HEK293 (cell line): ENCODE measurements at regions not wholly inside any gene's neighbourhood (a gene's known extent, or its start where the extent isn't known, plus 50 kb on each side); places are given as distances from the start of the nearest gene placed in this dataset.

Source experiments
- CTCF ChIA-PET: fragments of 350-600 bp; formaldehyde crosslinking; extraction: SDS; loops from one replicate; lab custom pipeline; 2021; ENCODE audit warnings: antibody characterized with exemption; lab: Yijun Ruan, JAX
- POLR2A ChIA-PET: fragments of 300-600 bp; formaldehyde crosslinking; extraction: SDS; loops from one replicate; lab custom pipeline; 2020; ENCODE audit warnings: antibody characterized with exemption, inconsistent platforms; lab: Yijun Ruan, JAX
- H3K27ac ChIP-seq: fragments of 200-500 bp; sonication (Bioruptor generic); 2 replicates; pipeline ENCODE4 v1.5.1; 2014; ENCODE audit warnings: low read depth, low read length, control low read depth, inconsistent platforms; ENCODE audit errors: extremely low read depth
- H3K36me3 ChIP-seq, 2 experiments: fragments of 200-500 bp in 1 of 2; sonication (Bioruptor generic) in 1 of 2; 1 replicate in 1 of 2; 2 replicates in 1 of 2; pipeline ENCODE4 v1.5.1; 2014 to 2017; ENCODE audit warnings: inconsistent platforms in 2 of 2, low read length in 2 of 2; ENCODE audit not compliant: control insufficient read depth in 2 of 2, insufficient read depth in 1 of 2
- H3K4me1 ChIP-seq: fragments of 200-500 bp; sonication (Bioruptor generic); 2 replicates; pipeline ENCODE4 v1.5.1; 2014; ENCODE audit warnings: mild to moderate bottlenecking, low read length, inconsistent platforms; ENCODE audit not compliant: control insufficient read depth, insufficient read depth
- H3K4me3 ChIP-seq: 2 replicates; pipeline ENCODE4 v1.5.1; 2011; ENCODE audit warnings: low read depth, mild to moderate bottlenecking, control low read depth, low read length, moderate library complexity
- H3K9me3 ChIP-seq: fragments of 200-500 bp; sonication (Bioruptor generic); 2 replicates; pipeline ENCODE4 v1.5.1; 2014; ENCODE audit warnings: low read depth, low read length, inconsistent platforms; ENCODE audit not compliant: control insufficient read depth, insufficient read depth
- FEZF1 ChIP-seq: fragments of 450-650 bp; formaldehyde crosslinking; IDR thresholded peaks from 2 replicates; pipeline ENCODE4 v1.5.1; 2016; ENCODE audit warnings: missing biosample characterization, missing genetic modification characterization
- GFI1B ChIP-seq: fragments of 450-650 bp; formaldehyde crosslinking; IDR thresholded peaks from 2 replicates; pipeline ENCODE4 v1.5.1; 2016; ENCODE audit warnings: missing biosample characterization, missing genetic modification characterization
- GLIS2 ChIP-seq: fragments of 450-650 bp; formaldehyde crosslinking; IDR thresholded peaks from 2 replicates; pipeline ENCODE4 v1.5.1; 2016; ENCODE audit warnings: missing biosample characterization, missing genetic modification characterization
- IKZF3 ChIP-seq: fragments of 450-650 bp; IDR thresholded peaks from 2 replicates; pipeline ENCODE4 v1.5.0; 2018; ENCODE audit warnings: missing biosample characterization, mild to moderate bottlenecking, missing genetic modification characterization, moderate library complexity
- PRDM1 ChIP-seq: fragments of 450-650 bp; formaldehyde crosslinking; IDR thresholded peaks from 2 replicates; pipeline ENCODE4; 2016; ENCODE audit warnings: missing biosample characterization, missing genetic modification characterization
- PRDM10 ChIP-seq: fragments of 450-650 bp; formaldehyde crosslinking; IDR thresholded peaks from 2 replicates; pipeline ENCODE4 v1.5.1; 2016; ENCODE audit warnings: missing biosample characterization, missing genetic modification characterization
- SALL2 ChIP-seq: fragments of 450-650 bp; formaldehyde crosslinking; IDR thresholded peaks from 2 replicates; pipeline ENCODE4 v1.5.0; 2017; ENCODE audit warnings: missing biosample characterization, mild to moderate bottlenecking, missing genetic modification characterization, borderline replicate concordance
- TRIM28 ChIP-seq: IDR thresholded peaks from 2 replicates; pipeline ENCODE4 v1.6.1; 2011; ENCODE audit warnings: low read length, control low read depth, borderline replicate concordance
- YY2 ChIP-seq: fragments of 450-650 bp; formaldehyde crosslinking; IDR thresholded peaks from 2 replicates; pipeline ENCODE4 v1.5.1; 2016; ENCODE audit warnings: missing biosample characterization, missing genetic modification characterization
- ZBTB26 ChIP-seq: fragments of 450-650 bp; formaldehyde crosslinking; optimal IDR thresholded peaks from 2 replicates; pipeline ENCODE3; 2016; ENCODE audit warnings: missing biosample characterization, mild to moderate bottlenecking, missing genetic modification characterization
- ZFP41 ChIP-seq: fragments of 450-650 bp; formaldehyde crosslinking; IDR thresholded peaks from 2 replicates; pipeline ENCODE4 v1.5.1; 2016; ENCODE audit warnings: missing biosample characterization, missing genetic modification characterization, borderline replicate concordance
- ZNF133 ChIP-seq: fragments of 450-650 bp; formaldehyde crosslinking; IDR thresholded peaks from 2 replicates; pipeline ENCODE4 v1.5.1; 2016; ENCODE audit warnings: missing biosample characterization, missing genetic modification characterization
- ZNF157 ChIP-seq: fragments of 450-650 bp; formaldehyde crosslinking; IDR thresholded peaks from 2 replicates; pipeline ENCODE4 v1.5.1; 2016; ENCODE audit warnings: missing biosample characterization, missing genetic modification characterization
- ZNF2 ChIP-seq: fragments of 450-650 bp; formaldehyde crosslinking; IDR thresholded peaks from 2 replicates; pipeline ENCODE4 v1.5.1; 2016; ENCODE audit warnings: missing biosample characterization, missing genetic modification characterization
- ZNF223 ChIP-seq: fragments of 450-650 bp; formaldehyde crosslinking; IDR thresholded peaks from 2 replicates; pipeline ENCODE4 v1.5.1; 2016; ENCODE audit warnings: missing biosample characterization, missing genetic modification characterization
- ZNF311 ChIP-seq: fragments of 450-650 bp; formaldehyde crosslinking; IDR thresholded peaks from 2 replicates; pipeline ENCODE4 v1.5.1; 2017; ENCODE audit warnings: missing biosample characterization, missing genetic modification characterization, borderline replicate concordance
- ZNF324 ChIP-seq: fragments of 450-650 bp; formaldehyde crosslinking; IDR thresholded peaks from 2 replicates; pipeline ENCODE4 v1.5.1; 2016; ENCODE audit warnings: missing biosample characterization, missing genetic modification characterization
- ZNF341 ChIP-seq: fragments of 450-650 bp; formaldehyde crosslinking; IDR thresholded peaks from 2 replicates; pipeline ENCODE4; 2016; ENCODE audit warnings: low read depth, missing biosample characterization, missing genetic modification characterization
- ZNF423 ChIP-seq: fragments of 450-650 bp; formaldehyde crosslinking; IDR thresholded peaks from 2 replicates; pipeline ENCODE4 v1.5.1; 2016; ENCODE audit warnings: missing biosample characterization, missing genetic modification characterization
- ZNF48 ChIP-seq: fragments of 450-650 bp; formaldehyde crosslinking; IDR thresholded peaks from 2 replicates; pipeline ENCODE4 v1.5.1; 2016; ENCODE audit warnings: missing biosample characterization, missing genetic modification characterization
- ZNF560 ChIP-seq: fragments of 450-650 bp; formaldehyde crosslinking; IDR thresholded peaks from 2 replicates; pipeline ENCODE4 v1.5.1; 2017; ENCODE audit warnings: missing biosample characterization, missing genetic modification characterization, borderline replicate concordance
- ZNF658 ChIP-seq: fragments of 450-650 bp; formaldehyde crosslinking; IDR thresholded peaks from 2 replicates; pipeline ENCODE4; 2016; ENCODE audit warnings: missing biosample characterization, missing genetic modification characterization
- ZNF747 ChIP-seq: fragments of 450-650 bp; formaldehyde crosslinking; IDR thresholded peaks from 2 replicates; pipeline ENCODE4 v1.5.1; 2016; ENCODE audit warnings: missing biosample characterization, missing genetic modification characterization
- ZNF777 ChIP-seq: fragments of 450-650 bp; formaldehyde crosslinking; IDR thresholded peaks from 2 replicates; pipeline ENCODE4 v1.5.1; 2017; ENCODE audit warnings: missing biosample characterization, missing genetic modification characterization, borderline replicate concordance
- ZSCAN16 ChIP-seq: fragments of 450-650 bp; formaldehyde crosslinking; IDR thresholded peaks from 2 replicates; pipeline ENCODE4 v1.5.1; 2016; ENCODE audit warnings: missing biosample characterization, missing genetic modification characterization
- ZXDB ChIP-seq: fragments of 450-650 bp; formaldehyde crosslinking; IDR thresholded peaks from 2 replicates; pipeline ENCODE4 v1.5.1; 2016; ENCODE audit warnings: missing biosample characterization, missing genetic modification characterization

- H3K36me3 ChIP-seq = no peaks in the 10 kb centered on the region
- no peak for TF ChIP-seq IKZF3 (tag by site-specific recombination)
- no peak for TF ChIP-seq ZNF133 (tag by site-specific recombination)
- TF ChIP-seq ZNF324 (tag by site-specific recombination) = no peak
- no peak for TF ChIP-seq FEZF1 (tag by site-specific recombination)
- no peak for TF ChIP-seq TRIM28
- no peak for TF ChIP-seq ZNF658 (tag by site-specific recombination)
- no peak for TF ChIP-seq PRDM1 (tag by site-specific recombination)
- no peak for TF ChIP-seq ZXDB (tag by site-specific recombination)
- TF ChIP-seq ZNF777 = no peak
- no peak for TF ChIP-seq ZNF311
- TF ChIP-seq ZNF423 (tag by site-specific recombination) = no peak
- no peak for TF ChIP-seq YY2
- TF ChIP-seq GFI1B = no peak
- no peak overlapping the region for H3K27ac ChIP-seq
- no peaks in the 10 kb centered on the region for H3K9me3 ChIP-seq
- H3K4me1 ChIP-seq = no peaks in the 10 kb centered on the region
- H3K4me3 ChIP-seq = no peak overlapping the region
- ChIA-PET CTCF (no interaction called here), POLR2A (no interaction called here)
Measured at GRCh38 chr3:41001556-41001955, 197.7 kb upstream of the CTNNB1 start.

GRCh38 chr3:41002104-41002503, 197.2 kb upstream of the CTNNB1 start:
- POLR2A ChIA-PET = no interaction called here
- no peak for TF ChIP-seq ZSCAN16 (tag by site-specific recombination)
- no peak for TF ChIP-seq ZNF223 (tag by site-specific recombination)
- no peak for TF ChIP-seq GLIS2 (tag by site-specific recombination)
- TF ChIP-seq SALL2 (tag by site-specific recombination) = no peak
- no peak for TF ChIP-seq ZNF48 (tag by site-specific recombination)
- TF ChIP-seq ZNF560 (tag by site-specific recombination) = no peak
- TF ChIP-seq PRDM10 (tag by site-specific recombination) = no peak
- TF ChIP-seq ZNF2 (tag by site-specific recombination) = no peak
- TF ChIP-seq ZNF747 (tag by site-specific recombination) = no peak
- TF ChIP-seq ZBTB26 (tag by site-specific recombination) = no peak
- TF ChIP-seq ZNF157 (tag by site-specific recombination) = no peak
- TF ChIP-seq ZFP41 (tag by site-specific recombination) = no peak
- no peak for TF ChIP-seq ZNF341 (tag by site-specific recombination)
- H3K36me3 ChIP-seq = no peaks in the 10 kb centered on the region
- CTCF ChIA-PET = no interaction called here
- H3K4me3 ChIP-seq = no peak overlapping the region
- no peak overlapping the region for H3K27ac ChIP-seq
- H3K4me1 ChIP-seq = no peaks in the 10 kb centered on the region
- no peaks in the 10 kb centered on the region for H3K9me3 ChIP-seq
